Right cardiac atrium (tissue), 5 donors: ENCODE measurements at regions not wholly inside any gene's neighbourhood (a gene's known extent, or its start where the extent isn't known, plus 50 kb on each side); places are given as distances from the start of the nearest gene placed in this dataset.

ENCODE experiments used
- ATAC-seq, 2 donors: fragments of 200-7000 bp; cut with Tn5 transposase; one replicate each; pipeline versions ENCODE4 v1.8.0 to v1.9.1; 2020; ENCODE audit warnings: moderate library complexity in 2 of 2, mild to moderate bottlenecking in 1 of 2
- DNase-seq, 3 donors: peaks; one replicate each; pipeline ENCODE4 v3.0.0-alpha.2; 2020
- H3K27ac ChIP-seq: one replicate; pipeline ENCODE4 v1.5.1; 2013; ENCODE audit warnings: mild to moderate bottlenecking, low read length, control low read depth, moderate library complexity
- H3K27me3 ChIP-seq: one replicate; pipeline ENCODE4 v1.6.1; 2013; ENCODE audit not compliant: control insufficient read depth, insufficient read depth
- H3K4me1 ChIP-seq: one replicate; pipeline ENCODE4 v1.6.1; 2013; ENCODE audit warnings: low read length; ENCODE audit not compliant: control insufficient read depth, insufficient read depth
- H3K4me3 ChIP-seq: one replicate; pipeline ENCODE4 v1.5.1; 2013; ENCODE audit warnings: low read length, control low read depth
- H3K9me3 ChIP-seq: one replicate; pipeline ENCODE4 v1.6.1; 2013; ENCODE audit warnings: low read length; ENCODE audit not compliant: control insufficient read depth
- WGBS: extraction: QIAGEN DNeasy Blood & Tissue Kit; methylation state at CpG from one replicate; pipeline ENCODE4 v1.1.7; 2013; 5-methylcytosine and 5-hydroxymethylcytosine counted together
- intact Hi-C, 4 donors: fragments of 100-400 bp; cut with DNase I; formaldehyde crosslinking; loops; one replicate each; pipeline versions ENCODE4 v1.11.0 to v1.14.0; 2022 to 2023
- donor health status: healthy with polysubstance abuse.
- donor health status: DM: no; HTN: yes; CAD: no.
- donor health status: DM: no; HTN: no; CAD: no.
- donor health status: DM: no; HTN: yes; CAD: no; lungs with severe emphysema.
- donor health status: DM: yes; HTN: yes; CAD: no.

GRCh38 chrX:81054904-81055303 lies 146.8 kb downstream of the HMGN5 start:
- intact Hi-C loops: no loop called here
- Histone ChIP-seq H3K27me3 (no peaks in the 10 kb centered on the region), H3K27ac (no peak overlapping the region), H3K4me1 (no peaks in the 10 kb centered on the region), H3K4me3 (no peak overlapping the region), H3K9me3 (no peaks in the 10 kb centered on the region)
- DNase-seq (no peak), ATAC-seq (no peak)
- 88% methylated on average over 3 of the region's 3 CpGs for WGBS

GRCh38 chrX:81021478-81021877 lies 180.2 kb downstream of the HMGN5 start:
- DNase-seq (no peak), ATAC-seq (no peak)
- Histone ChIP-seq H3K9me3 (no peaks in the 10 kb centered on the region), H3K27me3 (no peaks in the 10 kb centered on the region), H3K27ac (no peak overlapping the region), H3K4me3 (no peak overlapping the region), H3K4me1 (no peaks in the 10 kb centered on the region)
- 86% methylated on average over 1 of the region's 1 CpG for WGBS
- intact Hi-C loops: no loop called here

- peak in 1 of 3 donors; percentile 42 for DNase-seq
- ATAC-seq: no peak
- H3K4me1 ChIP-seq: no peaks in the 10 kb centered on the region
- no peaks in the 10 kb centered on the region for H3K27me3 ChIP-seq
- intact Hi-C loops: no loop called here
- no peak overlapping the region for H3K27ac ChIP-seq
- no peaks in the 10 kb centered on the region for H3K9me3 ChIP-seq
- no peak overlapping the region for H3K4me3 ChIP-seq
- WGBS: 94% methylated on average over 52 of the region's 52 CpGs
These were observed 194.0 kb upstream of the BRWD3 start for GRCh38 chrX:81003491-81004185.

- WGBS: 39% methylated on average over 2 of the region's 2 CpGs
- DNase-seq: no peak
- H3K4me1 ChIP-seq: no peaks in the 10 kb centered on the region
These were observed 174.4 kb upstream of the BRWD3 start for GRCh38 chrX:80984118-80984517.

More at GRCh38 chrX:80984118-80984517, 174.4 kb upstream of the BRWD3 start:
- no peak for ATAC-seq
- H3K27me3 ChIP-seq: no peaks in the 10 kb centered on the region
- no peak overlapping the region for H3K4me3 ChIP-seq
- H3K9me3 ChIP-seq: no peaks in the 10 kb centered on the region
- intact Hi-C loops: no loop called here
- no peak overlapping the region for H3K27ac ChIP-seq
